HepG2 (cell line): ENCODE measurements at regions not wholly inside any gene's neighbourhood (a gene's known extent, or its start where the extent isn't known, plus 50 kb on each side); places are given as distances from the start of the nearest gene placed in this dataset.

ENCODE experiments used
- ATAC-seq: fragments of 200-7000 bp; cut with Tn5 transposase; 3 replicates; pipeline ENCODE4 v1.9.1; 2020; ENCODE audit warnings: mild to moderate bottlenecking, moderate library complexity
- BruUV-seq: library from RNA; stranded (reverse); fragments of 400-500 nt; replicated peaks from 2 replicates; lab custom pipeline; 2021; lab: Mats Ljungman, UMichigan
- CTCF ChIA-PET: fragments of 300-600 bp; formaldehyde crosslinking; extraction: SDS; loops from one replicate; lab custom pipeline; 2021; ENCODE audit warnings: low total read pairs, inconsistent platforms, low intra/inter-chr PET ratio; lab: Yijun Ruan, JAX
- POLR2A ChIA-PET: fragments of 350-600 bp; sonication (Branson Sonifier 250); formaldehyde crosslinking; loops from one replicate; lab custom pipeline; 2020; ENCODE audit warnings: antibody characterized with exemption, inconsistent platforms; lab: Yijun Ruan, JAX
- DNase-seq: peaks from one replicate; pipeline ENCODE4 v3.0.0-alpha.2; 2015; ENCODE audit warnings: low spot score
- FAIRE-seq: peaks from 3 replicates; lab custom pipeline; 2011; peaks lifted over from hg19 to GRCh38; lab: Jason Lieb, UNC
- H2AFZ ChIP-seq: one replicate; pipeline ENCODE4 v1.6.1; 2011; ENCODE audit warnings: low read length, inconsistent platforms
- H3K27ac ChIP-seq: fragments of 300-600 bp; 3 replicates; pipeline ENCODE4 v1.8.0; 2011; ENCODE audit warnings: mixed run types, mild to moderate bottlenecking, mixed read lengths, low read length, inconsistent platforms; ENCODE audit not compliant: insufficient read depth; ENCODE audit errors: extremely low read length
- H3K27me3 ChIP-seq, 2 experiments: fragments of 200-600 bp in 1 of 2; 2 replicates in 1 of 2; 3 replicates in 1 of 2; pipeline versions ENCODE4 v1.6.0 to v1.8.0; 2011; ENCODE audit warnings: low read length in 2 of 2, mild to moderate bottlenecking in 2 of 2, moderate library complexity in 2 of 2, inconsistent platforms in 1 of 2; ENCODE audit not compliant: insufficient read depth in 2 of 2, control insufficient read depth in 1 of 2
- H3K36me3 ChIP-seq, 2 experiments: fragments of 200-600 bp in 1 of 2; replicated peaks in 1 of 2; 2 replicates in 1 of 2; 3 replicates in 1 of 2; pipeline versions ENCODE4 v1.5.1 to v1.8.0; 2011; ENCODE audit warnings: low read length in 2 of 2, inconsistent platforms in 1 of 2; ENCODE audit not compliant: insufficient read depth in 2 of 2, control insufficient read depth in 1 of 2
- H3K4me1 ChIP-seq: 2 replicates; pipeline ENCODE4 v1.5.1; 2012; ENCODE audit warnings: low read length, inconsistent platforms; ENCODE audit not compliant: insufficient read depth
- H3K4me2 ChIP-seq: 2 replicates; pipeline ENCODE4 v1.6.0; 2011; ENCODE audit warnings: low read depth, low read length, inconsistent platforms
- H3K4me3 ChIP-seq, 3 experiments: fragments of 200-600 bp in 1 of 3; sonication (generic), shearing (Covaris generic) in 1 of 3; replicated peaks in 1 of 3; 2 replicates each; pipeline ENCODE4 v1.5.1; 2011 to 2016; ENCODE audit warnings: low read length in 3 of 3, inconsistent platforms in 2 of 3, low read depth in 2 of 3, mild to moderate bottlenecking in 2 of 3, control low read depth in 1 of 3, mixed read lengths in 1 of 3; ENCODE audit not compliant: insufficient read depth in 1 of 3
- H3K79me2 ChIP-seq: one replicate; pipeline ENCODE4 v1.6.1; 2011; ENCODE audit warnings: low read length, inconsistent platforms; ENCODE audit not compliant: insufficient read depth
- H3K9ac ChIP-seq: 2 replicates; pipeline ENCODE4 v1.6.0; 2011; ENCODE audit warnings: mild to moderate bottlenecking, low read depth, low read length, inconsistent platforms; ENCODE audit not compliant: insufficient read depth
- H3K9me3 ChIP-seq: 2 replicates; pipeline ENCODE4 v1.5.1; 2012; ENCODE audit warnings: mild to moderate bottlenecking, low read length
- H4K20me1 ChIP-seq: 2 replicates; pipeline ENCODE4 v1.6.0; 2011; ENCODE audit warnings: inconsistent platforms, mild to moderate bottlenecking, low read length, moderate library complexity; ENCODE audit not compliant: insufficient read depth
- EEA1 ChIP-seq: sonication (generic); formaldehyde crosslinking; IDR thresholded peaks from 2 replicates; pipeline ENCODE4 v1.5.1; 2020; ENCODE audit warnings: mild to moderate bottlenecking, missing genetic modification reagents, borderline replicate concordance
- IRF9 ChIP-seq: sonication (generic); formaldehyde crosslinking; IDR thresholded peaks from 2 replicates; pipeline ENCODE4 v1.8.0; 2022; ENCODE audit warnings: missing genetic modification reagents, mild to moderate bottlenecking, borderline replicate concordance
- MNT ChIP-seq: fragments of 450-650 bp; IDR thresholded peaks from 2 replicates; pipeline ENCODE4 v1.6.1; 2016
- NFYB ChIP-seq: sonication (generic); formaldehyde crosslinking; IDR thresholded peaks from 2 replicates; pipeline ENCODE4 v1.4.0; 2020; ENCODE audit warnings: missing genetic modification reagents
- SP1 ChIP-seq, 2 experiments: fragments of 450-650 bp in 1 of 2; sonication (generic) in 1 of 2; formaldehyde crosslinking in 1 of 2; IDR thresholded peaks; 2 replicates each; pipeline versions ENCODE4 v1.4.0 to v1.6.1; 2016 to 2020; ENCODE audit warnings: missing genetic modification reagents in 1 of 2
- TCF7 ChIP-seq: sonication (generic); IDR thresholded peaks from 2 replicates; pipeline ENCODE4 v1.6.1; 2016; ENCODE audit warnings: antibody characterized with exemption, low read depth
- THYN1 ChIP-seq: sonication (generic); formaldehyde crosslinking; IDR thresholded peaks from 2 replicates; pipeline ENCODE4 v1.8.1; 2023; ENCODE audit warnings: low read depth, mild to moderate bottlenecking, moderate library complexity, missing genetic modification reagents, borderline replicate concordance
- ZBTB4 ChIP-seq: sonication (generic); formaldehyde crosslinking; IDR thresholded peaks from 2 replicates; pipeline ENCODE4 v1.4.0; 2020; ENCODE audit warnings: missing genetic modification reagents, mild to moderate bottlenecking, borderline replicate concordance
- ZNF33B ChIP-seq: sonication (generic); formaldehyde crosslinking; IDR thresholded peaks from 2 replicates; pipeline ENCODE4 v1.5.1; 2020; ENCODE audit warnings: mild to moderate bottlenecking, missing genetic modification reagents
- WGBS: methylation state at CpG from one replicate; pipeline ENCODE4 v1.1.6; 2017; ENCODE audit warnings: low lambda C conversion rate; 5-methylcytosine and 5-hydroxymethylcytosine counted together
- in situ Hi-C: cut with HindIII; loops from 2 replicates; pipeline ENCODE4 v1.10.0; 2017; ENCODE audit warnings: low pct_unique_long_range_greater_than_20kb; ENCODE audit not compliant: extremely low pct_ligation_motif_present
- intact Hi-C: fragments of 100-400 bp; cut with micrococcal nuclease; formaldehyde crosslinking; loops from one replicate; pipeline ENCODE4 v1.10.0; 2022; ENCODE audit not compliant: unreplicated experiment

GRCh38 chr13:83333614-83334388, 548.5 kb downstream of the SLITRK1 start:
- 14% methylated on average over 7 of the region's 7 CpGs for whole genome bisulfite sequencing
- no peak for DNase-seq
- Histone ChIP-seq H3K4me1 (no peaks in the 10 kb centered on the region), H2AFZ (no peak overlapping the region), H4K20me1 (no peaks in the 10 kb centered on the region), H3K9ac (no peak overlapping the region), H3K4me3 (no peak overlapping the region), H3K36me3 (no peaks in the 10 kb centered on the region), H3K79me2 (no peaks in the 10 kb centered on the region), H3K27me3 (no peaks in the 10 kb centered on the region), H3K4me2 (no peak overlapping the region), H3K27ac (no peak overlapping the region), H3K9me3 (peaks cover 34% of the 10 kb centered on the region)
- BruUV-seq, result no TSS peak
- no peak for FAIRE-seq
- no peak for ATAC-seq
- intact Hi-C loops, result no loop called here
- POLR2A ChIA-PET, result no interaction called here
- TF ChIP-seq TCF7, result no peak
- TF ChIP-seq ZBTB4 (CRISPR knock-in tag), result no peak
- TF ChIP-seq MNT, result no peak
- no peak for TF ChIP-seq SP1 (IDR thresholded peaks at IDR 0.05)
- no peak for TF ChIP-seq SP1 (CRISPR knock-in tag; IDR thresholded peaks at IDR 0.05)
- no peak for TF ChIP-seq EEA1 (CRISPR knock-in tag)
- no peak for TF ChIP-seq THYN1 (CRISPR knock-in tag)
- TF ChIP-seq ZNF33B, result no peak
- no peak for TF ChIP-seq IRF9
- no peak for TF ChIP-seq NFYB
- in situ Hi-C loops, result no loop called here
- CTCF ChIA-PET, result no interaction called here
